PC-3 (cell line): ENCODE measurements at regions not wholly inside any gene's neighbourhood (a gene's known extent, or its start where the extent isn't known, plus 50 kb on each side); places are given as distances from the start of the nearest gene placed in this dataset.

Source experiments
- ATAC-seq: fragments of 200-7000 bp; cut with Tn5 transposase; 2 replicates; pipeline ENCODE4 v1.9.1; 2020; ENCODE audit warnings: mild to moderate bottlenecking, moderate library complexity
- BruUV-seq: library from RNA; stranded (reverse); fragments of 400-500 nt; replicated peaks from 2 replicates; lab custom pipeline; 2021; lab: Mats Ljungman, UMichigan
- CTCF ChIA-PET: fragments of 300-600 bp; sonication (Branson Sonifier 250); formaldehyde crosslinking; loops from one replicate; lab custom pipeline; 2022; ENCODE audit warnings: antibody characterized with exemption; lab: Charles Lee
- POLR2A ChIA-PET: fragments of 300-600 bp; sonication (Branson Sonifier 250); formaldehyde crosslinking; loops from one replicate; lab custom pipeline; 2022; ENCODE audit warnings: antibody characterized with exemption; ENCODE audit not compliant: unreplicated experiment; lab: Charles Lee
- DNase-seq: peaks from one replicate; pipeline ENCODE4 v3.0.0-alpha.2; 2015
- H2AFZ ChIP-seq: fragments of 300-600 bp; sonication (generic); 2 replicates; pipeline ENCODE4 v1.6.0; 2016; ENCODE audit warnings: antibody characterized with exemption, low read length
- H3F3A ChIP-seq: fragments of 300-600 bp; sonication (generic); one replicate; pipeline ENCODE4 v1.6.0; 2017; ENCODE audit warnings: antibody characterized with exemption, low read length, control low read depth, mild to moderate bottlenecking; ENCODE audit not compliant: unreplicated experiment
- H3K27ac ChIP-seq: fragments of 300-600 bp; sonication (generic); 2 replicates; pipeline ENCODE4 v1.5.1; 2016; ENCODE audit warnings: mild to moderate bottlenecking, low read length
- H3K27me3 ChIP-seq: fragments of 300-600 bp; sonication (generic); 2 replicates; pipeline ENCODE4 v1.6.1; 2016; ENCODE audit warnings: low read length, mixed read lengths
- H3K36me3 ChIP-seq: fragments of 300-600 bp; sonication (generic); 2 replicates; pipeline ENCODE4 v1.6.1; 2016; ENCODE audit warnings: low read depth, mixed run types, low read length, mixed read lengths
- H3K4me1 ChIP-seq: fragments of 300-600 bp; sonication (generic); 2 replicates; pipeline ENCODE4 v1.5.1; 2016; ENCODE audit warnings: low read length; ENCODE audit not compliant: insufficient read depth
- H3K4me2 ChIP-seq: fragments of 300-600 bp; sonication (generic); 2 replicates; pipeline ENCODE4 v1.6.0; 2016; ENCODE audit warnings: low read length
- H3K4me3 ChIP-seq: fragments of 300-600 bp; sonication (generic); 2 replicates; pipeline ENCODE4 v1.5.1; 2016; ENCODE audit warnings: mild to moderate bottlenecking, low read length, mixed read lengths
- H3K79me2 ChIP-seq: fragments of 300-600 bp; sonication (generic); 2 replicates; pipeline ENCODE4 v1.6.1; 2017; ENCODE audit warnings: low read length, mixed read lengths
- H3K9ac ChIP-seq: fragments of 300-600 bp; sonication (generic); 2 replicates; pipeline ENCODE4 v1.6.0; 2016; ENCODE audit warnings: mild to moderate bottlenecking, low read length
- H3K9me2 ChIP-seq: fragments of 300-600 bp; sonication (generic); replicated peaks from 2 replicates; pipeline ENCODE4 v1.6.1; 2016; ENCODE audit warnings: mixed run types, low read length, mixed read lengths
- H3K9me3 ChIP-seq: fragments of 300-600 bp; sonication (generic); 2 replicates; pipeline ENCODE4 v1.6.1; 2016; ENCODE audit warnings: low read length, mixed read lengths
- H4K20me1 ChIP-seq: fragments of 300-600 bp; sonication (generic); 2 replicates; pipeline ENCODE4 v1.6.1; 2016; ENCODE audit warnings: low read length, mixed read lengths
- CTCF ChIP-seq: fragments of 300-600 bp; sonication (generic); conservative IDR thresholded peaks from 2 replicates; pipeline ENCODE4 v1.5.1; 2017; ENCODE audit warnings: antibody characterized with exemption, low read depth, mild to moderate bottlenecking, low read length
- EZH2 ChIP-seq: fragments of 300-600 bp; sonication (generic); IDR thresholded peaks from one replicate; pipeline ENCODE4 v1.6.1; 2017; ENCODE audit warnings: antibody characterized with exemption, mild to moderate bottlenecking, low read length; ENCODE audit not compliant: unreplicated experiment
- EZH2phosphoT487 ChIP-seq: fragments of 300-600 bp; sonication (generic); IDR thresholded peaks from 2 replicates; pipeline ENCODE4 v1.6.1; 2018; ENCODE audit warnings: mild to moderate bottlenecking, antibody characterized with exemption, low read length, borderline replicate concordance
- intact Hi-C: fragments of 100-400 bp; cut with micrococcal nuclease; formaldehyde crosslinking; loops from 2 replicates; pipeline ENCODE4 v1.9.0; 2023

GRCh38 chr2:169415233-169415748 is 53.0 kb upstream of the LRP2 start:
- no peak for ATAC-seq
- intact Hi-C loops = no loop called here

More at GRCh38 chr2:169415233-169415748, 53.0 kb upstream of the LRP2 start:
- H3K9me3 ChIP-seq = no peaks in the 10 kb centered on the region
- H3K4me2 ChIP-seq = no peak overlapping the region
- H3K79me2 ChIP-seq = no peaks in the 10 kb centered on the region
- H3F3A ChIP-seq = no peaks in the 10 kb centered on the region
- TF ChIP-seq EZH2phosphoT487 = no peak
- TF ChIP-seq EZH2 = no peak
- no peak for TF ChIP-seq CTCF
- POLR2A ChIA-PET = no interaction called here
- no peaks in the 10 kb centered on the region for H3K4me1 ChIP-seq
- H3K36me3 ChIP-seq = no peaks in the 10 kb centered on the region
- H3K27me3 ChIP-seq = peaks cover 98% of the 10 kb centered on the region
- no TSS peak for BruUV-seq
- H3K4me3 ChIP-seq = no peak overlapping the region
- H2AFZ ChIP-seq = no peak overlapping the region
- CTCF ChIA-PET = no interaction called here
- no peak overlapping the region for H3K27ac ChIP-seq
- H3K9me2 ChIP-seq = no peaks in the 10 kb centered on the region
- H4K20me1 ChIP-seq = no peaks in the 10 kb centered on the region
- no peak for DNase-seq
- no peak overlapping the region for H3K9ac ChIP-seq
